SK-N-SH (cell line): ENCODE measurements at regions not wholly inside any gene's neighbourhood (a gene's known extent, or its start where the extent isn't known, plus 50 kb on each side); places are given as distances from the start of the nearest gene placed in this dataset.

Source experiments
- CTCF ChIA-PET: fragments of 300-600, 350-600 bp; formaldehyde crosslinking; extraction: SDS; loops from one replicate; lab custom pipeline; 2021; lab: Yijun Ruan, JAX
- POLR2A ChIA-PET: fragments of 350-600 bp; sonication (Branson Sonifier 250); formaldehyde crosslinking; extraction: SDS; loops from one replicate; lab custom pipeline; 2020; ENCODE audit warnings: antibody characterized with exemption, inconsistent platforms; lab: Yijun Ruan, JAX
- DNase-seq: peaks from one replicate; pipeline ENCODE4 v3.0.0; 2012
- H2AFZ ChIP-seq: fragments of 200-600 bp; sonication (generic); 2 replicates; pipeline ENCODE4 v1.8.1; 2016; ENCODE audit warnings: antibody characterized with exemption, mild to moderate bottlenecking, low read depth
- H3F3A ChIP-seq: fragments of 200-600 bp; sonication (generic); replicated peaks from 2 replicates; pipeline ENCODE3; 2016; ENCODE audit warnings: antibody characterized with exemption, mild to moderate bottlenecking; ENCODE audit not compliant: insufficient read depth
- H3K27ac ChIP-seq, 2 experiments: fragments of 200-500 bp in 1 of 2; fragments of 200-600 bp in 1 of 2; sonication (Bioruptor generic) in 1 of 2; sonication (generic), shearing (Covaris generic) in 1 of 2; 2 replicates each; pipeline versions ENCODE4 v1.5.1 to v1.6.1; 2014 to 2016; ENCODE audit warnings: low read depth in 2 of 2, inconsistent platforms in 1 of 2, low read length in 1 of 2, mild to moderate bottlenecking in 1 of 2, mixed read lengths in 1 of 2
- H3K27me3 ChIP-seq: fragments of 200-600 bp; sonication (generic), shearing (Covaris generic); 2 replicates; pipeline ENCODE4 v1.6.1; 2016; ENCODE audit warnings: mixed run types; ENCODE audit not compliant: insufficient read depth
- H3K36me3 ChIP-seq, 2 experiments: fragments of 200-500 bp in 1 of 2; fragments of 200-600 bp in 1 of 2; sonication (Bioruptor generic) in 1 of 2; sonication (generic) in 1 of 2; replicated peaks in 1 of 2; 2 replicates each; pipeline versions ENCODE3 to v1.5.1; 2014 to 2016; ENCODE audit warnings: low read length in 1 of 2, mild to moderate bottlenecking in 1 of 2; ENCODE audit not compliant: insufficient read depth in 2 of 2, control insufficient read depth in 1 of 2
- H3K4me1 ChIP-seq, 2 experiments: fragments of 200-500 bp in 1 of 2; fragments of 200-600 bp in 1 of 2; sonication (Bioruptor generic) in 1 of 2; sonication (generic), shearing (Covaris generic) in 1 of 2; 2 replicates each; pipeline versions ENCODE4 v1.5.1 to v1.6.1; 2014 to 2016; ENCODE audit warnings: low read depth in 1 of 2, low read length in 1 of 2, mixed run types in 1 of 2; ENCODE audit not compliant: insufficient read depth in 2 of 2, control insufficient read depth in 1 of 2
- H3K4me2 ChIP-seq: fragments of 200-600 bp; sonication (generic), shearing (Covaris generic); 2 replicates; pipeline ENCODE4 v1.6.1; 2017; ENCODE audit warnings: mixed run types
- H3K4me3 ChIP-seq, 2 experiments: fragments of 200-500 bp in 1 of 2; fragments of 200-600 bp in 1 of 2; sonication (Bioruptor generic) in 1 of 2; sonication (generic), shearing (Covaris generic) in 1 of 2; 2 replicates each; pipeline versions ENCODE4 v1.5.1 to v1.8.1; 2014 to 2016; ENCODE audit warnings: low read depth in 2 of 2, inconsistent platforms in 1 of 2, low read length in 1 of 2, mild to moderate bottlenecking in 1 of 2, mixed read lengths in 1 of 2, moderate library complexity in 1 of 2
- H3K79me2 ChIP-seq: fragments of 200-600 bp; sonication (generic); 2 replicates; pipeline ENCODE4 v1.8.1; 2017; ENCODE audit warnings: mild to moderate bottlenecking; ENCODE audit not compliant: insufficient read depth
- H3K9ac ChIP-seq: fragments of 200-600 bp; sonication (generic); 2 replicates; pipeline ENCODE4 v1.6.1; 2017; ENCODE audit warnings: mixed run types
- H3K9me2 ChIP-seq: fragments of 200-600 bp; sonication (generic); 2 replicates; pipeline ENCODE4 v1.6.1; 2017; ENCODE audit warnings: mixed run types
- H3K9me3 ChIP-seq: fragments of 200-600 bp; sonication (generic); 2 replicates; pipeline ENCODE4 v1.6.1; 2017; ENCODE audit warnings: mixed run types, mild to moderate bottlenecking, moderate library complexity
- H4K20me1 ChIP-seq: fragments of 200-600 bp; sonication (generic); 2 replicates; pipeline ENCODE4 v1.6.1; 2017; ENCODE audit warnings: mild to moderate bottlenecking, mixed run types; ENCODE audit not compliant: insufficient read depth
- CTCF ChIP-seq: fragments of 200-600 bp; sonication (generic); IDR thresholded peaks from 2 replicates; pipeline ENCODE4 v1.6.1; 2017; ENCODE audit warnings: antibody characterized with exemption, mild to moderate bottlenecking, moderate library complexity
- ELF1 ChIP-seq: IDR thresholded peaks from 2 replicates; pipeline ENCODE4 v1.4.0; 2012
- FOSL2 ChIP-seq: IDR thresholded peaks from 2 replicates; pipeline ENCODE4 v1.4.0; 2012; ENCODE audit warnings: low read depth, mild to moderate bottlenecking, moderate library complexity, borderline replicate concordance
- GABPA ChIP-seq: IDR thresholded peaks from 2 replicates; pipeline ENCODE4 v1.4.0; 2012; ENCODE audit warnings: low read depth, mild to moderate bottlenecking
- NFIC ChIP-seq: IDR thresholded peaks from 2 replicates; pipeline ENCODE4 v1.4.0; 2012; ENCODE audit warnings: borderline replicate concordance
- POLR2AphosphoS5 ChIP-seq: IDR thresholded peaks from 2 replicates; pipeline ENCODE4 v1.6.1; 2012; ENCODE audit warnings: low read depth, low read length
- RAD21 ChIP-seq: IDR thresholded peaks from 2 replicates; pipeline ENCODE4 v1.6.1; 2012; ENCODE audit warnings: mild to moderate bottlenecking, low read length
- RCOR1 ChIP-seq: fragments of 150-350 bp; IDR thresholded peaks from 2 replicates; pipeline ENCODE4 v1.6.1; 2017; ENCODE audit warnings: antibody characterized with exemption, low read length
- REST ChIP-seq: IDR thresholded peaks from 2 replicates; pipeline ENCODE4 v1.6.1; 2012; ENCODE audit warnings: mild to moderate bottlenecking, low read depth, low read length, moderate library complexity
- TEAD4 ChIP-seq: IDR thresholded peaks from 2 replicates; pipeline ENCODE4 v1.4.0; 2012; ENCODE audit warnings: mild to moderate bottlenecking, borderline replicate concordance; ENCODE audit not compliant: insufficient read depth
- USF1 ChIP-seq: IDR thresholded peaks from 2 replicates; pipeline ENCODE4 v1.4.0; 2012; ENCODE audit warnings: low read depth, borderline replicate concordance
- WGBS: methylation state at CpG from one replicate; pipeline ENCODE4 v1.1.6; 2017; ENCODE audit warnings: low lambda C conversion rate; 5-methylcytosine and 5-hydroxymethylcytosine counted together
- TF ChIP-seq, protein P1 (sequence below): IDR thresholded peaks from 2 replicates; pipeline ENCODE4 v1.4.0; 2012; ENCODE audit warnings: low read depth, borderline replicate concordance
- TF ChIP-seq, protein P2 (sequence below): IDR thresholded peaks from 2 replicates; pipeline ENCODE4 v1.4.0; 2012; ENCODE audit warnings: low read depth

- H2AFZ ChIP-seq, result no peak overlapping the region
- H3K4me1 ChIP-seq, result peaks cover 0 to 21% of the 10 kb centered on the region in 2 experiments; a peak in 1 of 4 replicates
- H3K27me3 ChIP-seq, result no peaks in the 10 kb centered on the region
- no peak overlapping the region for H3K4me2 ChIP-seq
- no peaks in the 10 kb centered on the region for H4K20me1 ChIP-seq
- WGBS, result 64% methylated on average over 6 of the region's 12 CpGs
- H3K36me3 ChIP-seq, result no peaks in the 10 kb centered on the region
- POLR2A ChIA-PET, result no interaction called here
- no peaks in the 10 kb centered on the region for H3F3A ChIP-seq
- no peaks in the 10 kb centered on the region for H3K9me3 ChIP-seq
- H3K9me2 ChIP-seq, result no peaks in the 10 kb centered on the region
- TF ChIP-seq FOSL2 (no peak), ELF1 (no peak), RCOR1 (no peak), TEAD4 (no peak), POLR2AphosphoS5 (no peak), GABPA (no peak), USF1 (no peak), RAD21 (no peak), REST (no peak), NFIC (no peak), CTCF (no peak)
- TF ChIP-seq, protein P1, sequence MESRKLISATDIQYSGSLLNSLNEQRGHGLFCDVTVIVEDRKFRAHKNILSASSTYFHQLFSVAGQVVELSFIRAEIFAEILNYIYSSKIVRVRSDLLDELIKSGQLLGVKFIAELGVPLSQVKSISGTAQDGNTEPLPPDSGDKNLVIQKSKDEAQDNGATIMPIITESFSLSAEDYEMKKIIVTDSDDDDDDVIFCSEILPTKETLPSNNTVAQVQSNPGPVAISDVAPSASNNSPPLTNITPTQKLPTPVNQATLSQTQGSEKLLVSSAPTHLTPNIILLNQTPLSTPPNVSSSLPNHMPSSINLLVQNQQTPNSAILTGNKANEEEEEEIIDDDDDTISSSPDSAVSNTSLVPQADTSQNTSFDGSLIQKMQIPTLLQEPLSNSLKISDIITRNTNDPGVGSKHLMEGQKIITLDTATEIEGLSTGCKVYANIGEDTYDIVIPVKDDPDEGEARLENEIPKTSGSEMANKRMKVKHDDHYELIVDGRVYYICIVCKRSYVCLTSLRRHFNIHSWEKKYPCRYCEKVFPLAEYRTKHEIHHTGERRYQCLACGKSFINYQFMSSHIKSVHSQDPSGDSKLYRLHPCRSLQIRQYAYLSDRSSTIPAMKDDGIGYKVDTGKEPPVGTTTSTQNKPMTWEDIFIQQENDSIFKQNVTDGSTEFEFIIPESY, result no peak
- TF ChIP-seq, protein P2, sequence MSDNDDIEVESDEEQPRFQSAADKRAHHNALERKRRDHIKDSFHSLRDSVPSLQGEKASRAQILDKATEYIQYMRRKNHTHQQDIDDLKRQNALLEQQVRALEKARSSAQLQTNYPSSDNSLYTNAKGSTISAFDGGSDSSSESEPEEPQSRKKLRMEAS, result no peak
- TF ChIP-seq, all 33 proteins: peak for 0
- CTCF ChIA-PET, result no interaction called here
- no peaks in the 10 kb centered on the region for H3K79me2 ChIP-seq
- no peak overlapping the region for H3K9ac ChIP-seq
- no peak overlapping the region for H3K4me3 ChIP-seq
- DNase-seq, result no peak
- no peak overlapping the region for H3K27ac ChIP-seq
These were observed 177.1 kb upstream of the HDAC4 start for GRCh38 chr2:239577935-239578334.
